SH-SY5Y (cell line): ENCODE measurements at regions not wholly inside any gene's neighbourhood (a gene's known extent, or its start where the extent isn't known, plus 50 kb on each side); places are given as distances from the start of the nearest gene placed in this dataset.

Experiments
- GATA2 ChIP-seq: IDR thresholded peaks from 2 replicates; pipeline ENCODE4 v1.6.1; 2011; ENCODE audit warnings: mild to moderate bottlenecking, low read depth, low read length
- GATA3 ChIP-seq: IDR thresholded peaks from 2 replicates; pipeline ENCODE4 v1.6.1; 2011; ENCODE audit warnings: low read depth, mild to moderate bottlenecking, low read length, moderate library complexity

DNA sequence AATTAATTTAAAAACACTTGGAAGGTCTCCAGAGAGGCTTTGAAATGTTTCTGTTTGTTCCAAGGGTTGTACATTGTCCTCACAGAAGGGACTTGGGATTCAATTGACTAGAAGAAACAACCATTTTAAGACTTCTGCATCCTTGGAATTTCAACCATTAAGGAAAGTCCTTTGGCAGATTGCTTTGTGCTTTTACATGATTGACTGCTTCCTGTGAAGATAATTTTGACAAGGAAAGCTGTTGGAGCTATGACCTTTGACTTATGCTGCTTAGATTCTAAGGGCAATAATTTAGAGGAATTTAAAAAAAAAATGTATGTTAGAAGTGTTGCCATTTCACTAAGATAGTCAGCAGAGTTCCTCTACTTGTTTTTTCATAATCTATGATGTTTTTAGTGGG, 483.9 kb upstream of the TBL1XR1 start:
- TF ChIP-seq GATA2: no peak
- TF ChIP-seq GATA3: no peak
